K562 (cell line): ENCODE measurements at regions not wholly inside any gene's neighbourhood (a gene's known extent, or its start where the extent isn't known, plus 50 kb on each side); places are given as distances from the start of the nearest gene placed in this dataset.

ENCODE experiments used
- ATAC-seq: fragments of 200-7000 bp; cut with Tn5 transposase; 3 replicates; pipeline ENCODE4 v1.9.1; 2020; ENCODE audit warnings: moderate library complexity
- BruUV-seq: library from RNA; stranded (reverse); fragments of 400-500 nt; replicated peaks from 2 replicates; lab custom pipeline; 2021; lab: Mats Ljungman, UMichigan
- CTCF ChIA-PET: fragments of 300-600 bp; formaldehyde crosslinking; extraction: SDS; loops from one replicate; lab custom pipeline; 2021; ENCODE audit warnings: low intra/inter-chr PET ratio; lab: Yijun Ruan, JAX
- POLR2A ChIA-PET: fragments of 300-600, 350-650 bp; sonication (Branson Sonifier 250); formaldehyde crosslinking; extraction: SDS; loops from one replicate; lab custom pipeline; 2021; ENCODE audit warnings: antibody characterized with exemption, inconsistent platforms; lab: Yijun Ruan, JAX
- DNase-seq, 4 experiments: peaks; one replicate each; pipeline versions ENCODE4 v3.0.0 to v3.0.0-alpha.2; 2011 to 2018; ENCODE audit warnings: low spot score in 3 of 4, mixed read lengths in 3 of 4; ENCODE audit errors: extremely low read depth in 1 of 4
- FAIRE-seq: peaks from 2 replicates; lab custom pipeline; 2011; peaks lifted over from hg19 to GRCh38; lab: Jason Lieb, UNC
- H2AFZ ChIP-seq: 2 replicates; pipeline ENCODE4 v1.6.0; 2011; ENCODE audit warnings: low read depth, low read length, control low read depth, inconsistent platforms
- H3K27ac ChIP-seq: fragments of 200-600 bp; 3 replicates; pipeline ENCODE4 v1.8.0; 2011; ENCODE audit warnings: low read depth, mild to moderate bottlenecking, control low read depth, inconsistent platforms, low read length, moderate library complexity, mixed read lengths; ENCODE audit errors: extremely low read depth
- H3K27me3 ChIP-seq, 2 experiments: fragments of 300-600 bp in 1 of 2; 2 replicates in 1 of 2; 3 replicates in 1 of 2; pipeline versions ENCODE4 v1.6.0 to v1.8.0; 2011; ENCODE audit warnings: inconsistent platforms in 2 of 2, low read length in 2 of 2, mild to moderate bottlenecking in 1 of 2, mixed read lengths in 1 of 2, moderate library complexity in 1 of 2; ENCODE audit not compliant: control insufficient read depth in 2 of 2, insufficient read depth in 2 of 2
- H3K36me3 ChIP-seq: fragments of 300-600 bp; 3 replicates; pipeline ENCODE4 v1.8.0; 2011; ENCODE audit warnings: mild to moderate bottlenecking, low read length, inconsistent platforms; ENCODE audit not compliant: control insufficient read depth, insufficient read depth
- H3K4me1 ChIP-seq, 2 experiments: fragments of 200-600 bp in 1 of 2; replicated peaks in 1 of 2; 2 replicates in 1 of 2; 3 replicates in 1 of 2; pipeline versions ENCODE4 v1.5.1 to v1.8.0; 2011; ENCODE audit warnings: inconsistent platforms in 2 of 2, low read length in 2 of 2, mild to moderate bottlenecking in 1 of 2, mixed read lengths in 1 of 2, moderate library complexity in 1 of 2; ENCODE audit not compliant: control insufficient read depth in 2 of 2, insufficient read depth in 2 of 2
- H3K4me2 ChIP-seq: 2 replicates; pipeline ENCODE4 v1.6.1; 2011; ENCODE audit warnings: low read length, control low read depth, inconsistent platforms, mixed read lengths; ENCODE audit not compliant: insufficient read depth
- H3K4me3 ChIP-seq: fragments of 200-600 bp; sonication (generic), shearing (Covaris generic); 2 replicates; pipeline ENCODE4 v1.5.1; 2016; ENCODE audit warnings: control low read depth, inconsistent platforms
- H3K79me2 ChIP-seq: fragments of 200-600 bp; 3 replicates; pipeline ENCODE4 v1.8.0; 2011; ENCODE audit warnings: low read length, inconsistent platforms; ENCODE audit not compliant: control insufficient read depth, insufficient read depth
- H3K9ac ChIP-seq, 2 experiments: 2 replicates each; pipeline versions ENCODE4 v1.6.0 to v1.6.1; 2011; ENCODE audit warnings: low read depth in 2 of 2, low read length in 2 of 2, control low read depth in 1 of 2, inconsistent platforms in 1 of 2, mild to moderate bottlenecking in 1 of 2, mixed read lengths in 1 of 2; ENCODE audit not compliant: insufficient read depth in 1 of 2
- H3K9me1 ChIP-seq: one replicate; pipeline ENCODE4 v1.6.0; 2011; ENCODE audit warnings: inconsistent platforms, mild to moderate bottlenecking, low read length, moderate library complexity; ENCODE audit not compliant: control insufficient read depth, insufficient read depth
- H3K9me3 ChIP-seq: replicated peaks from 2 replicates; pipeline ENCODE4 v1.5.1; 2011; ENCODE audit warnings: low read depth, low read length, inconsistent platforms; ENCODE audit not compliant: control insufficient read depth, insufficient read depth
- H4K20me1 ChIP-seq: replicated peaks from 2 replicates; pipeline ENCODE4 v1.6.1; 2011; ENCODE audit warnings: low read length, inconsistent platforms, mixed read lengths; ENCODE audit not compliant: control insufficient read depth, insufficient read depth
- GABPB1 ChIP-seq: sonication (generic); formaldehyde crosslinking; IDR thresholded peaks from 2 replicates; pipeline ENCODE4 v1.8.0; 2022; ENCODE audit warnings: mild to moderate bottlenecking, missing genetic modification reagents
- IFI16 ChIP-seq: fragments of 250-450 bp; sonication (Bioruptor Pico); IDR thresholded peaks from 2 replicates; pipeline ENCODE4 v2.1.2; 2022; ENCODE audit warnings: mild to moderate bottlenecking, inconsistent platforms
- KDM4B ChIP-seq, 2 experiments: fragments of 450-650 bp in 1 of 2; sonication (generic) in 1 of 2; IDR thresholded peaks; 2 replicates each; pipeline ENCODE4 v1.6.1; 2016 to 2017; ENCODE audit warnings: borderline replicate concordance in 2 of 2, antibody characterized with exemption in 1 of 2, low read depth in 1 of 2, mild to moderate bottlenecking in 1 of 2
- RNF2 ChIP-seq: sonication (generic); IDR thresholded peaks from 2 replicates; pipeline ENCODE4 v1.6.1; 2016
- SP2 ChIP-seq: IDR thresholded peaks from 2 replicates; pipeline ENCODE4 v1.6.1; 2011; ENCODE audit warnings: mild to moderate bottlenecking, low read depth, low read length, moderate library complexity; ENCODE audit not compliant: poor library complexity, severe bottlenecking; ENCODE audit errors: extremely low read depth
- SRSF1 ChIP-seq: fragments of 200-400 bp; formaldehyde crosslinking; IDR thresholded peaks from 2 replicates; pipeline ENCODE4 v1.6.1; 2017; ENCODE audit warnings: mild to moderate bottlenecking, low read depth, low read length, moderate library complexity
- U2AF1 ChIP-seq: fragments of 200-400 bp; formaldehyde crosslinking; optimal IDR thresholded peaks from 2 replicates; pipeline ENCODE3; 2017; ENCODE audit warnings: mild to moderate bottlenecking, low read depth, low read length, moderate library complexity
- ZNF184 ChIP-seq: sonication (generic); formaldehyde crosslinking; IDR thresholded peaks from 2 replicates; pipeline ENCODE4 v1.5.0; 2020; ENCODE audit warnings: missing genetic modification reagents
- ZNF23 ChIP-seq: fragments of 250-450 bp; sonication (Bioruptor Pico); IDR thresholded peaks from 2 replicates; pipeline ENCODE4 v1.4.0; 2020; ENCODE audit warnings: mild to moderate bottlenecking
- WGBS: fragments of 100-300 bp; shearing (Covaris generic); methylation state at CpG from one replicate; pipeline ENCODE4 v1.1.6; 2016; ENCODE audit warnings: low coverage, mixed read lengths; ENCODE audit not compliant: insufficient coverage; ENCODE audit errors: missing lambda C conversion rate; 5-methylcytosine and 5-hydroxymethylcytosine counted together
- in situ Hi-C: fragments of 300-500 bp; cut with MboI; formaldehyde crosslinking; loops from 4 replicates; pipeline ENCODE4 v1.15.0; 2018; ENCODE audit warnings: inconsistent platforms, mixed read lengths
- intact Hi-C: fragments of 100-400 bp; cut with micrococcal nuclease; formaldehyde crosslinking; loops from 2 replicates; pipeline ENCODE4 v1.14.2; 2022
- TF ChIP-seq, protein P1 (sequence below): sonication (generic); formaldehyde crosslinking; IDR thresholded peaks from 2 replicates; pipeline ENCODE4 v1.8.1; 2023; ENCODE audit warnings: mild to moderate bottlenecking, missing genetic modification reagents

DNA sequence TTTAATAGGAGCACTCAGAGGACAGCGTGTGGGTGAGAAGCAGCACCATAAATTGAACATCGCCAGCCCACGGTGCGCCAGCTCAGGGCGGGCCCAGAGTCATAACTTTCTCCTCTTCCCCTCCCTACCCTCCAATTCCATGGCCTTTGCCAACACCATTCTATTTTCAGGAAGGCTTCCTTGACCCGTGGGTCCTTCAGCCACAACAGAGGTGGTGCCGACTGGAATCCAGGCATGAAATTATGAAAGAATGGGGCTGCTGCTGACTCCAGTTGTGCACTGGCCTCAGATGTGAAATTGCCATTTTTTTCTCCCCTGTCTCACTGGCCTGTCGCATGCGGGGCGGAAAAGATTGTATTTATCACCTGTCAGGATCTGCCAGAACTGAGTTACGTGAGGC, 345.9 kb downstream of the MIAT start:
- no peak for FAIRE-seq
- 2% methylated on average over 9 of the region's 11 CpGs for WGBS
- Histone ChIP-seq H3K79me2 (no peaks in the 10 kb centered on the region), H3K9me1 (no peaks in the 10 kb centered on the region), H3K4me3 (no peak overlapping the region), H3K4me1 (no peaks in the 10 kb centered on the region), H3K27me3 (no peaks in the 10 kb centered on the region), H3K4me2 (no peak overlapping the region), H3K36me3 (no peaks in the 10 kb centered on the region), H2AFZ (no peak overlapping the region), H4K20me1 (no peaks in the 10 kb centered on the region), H3K27ac (no peak overlapping the region), H3K9ac (no peak overlapping the region), H3K9me3 (no peaks in the 10 kb centered on the region)
- TF ChIP-seq SRSF1 = no peak
- no peak for TF ChIP-seq GABPB1
- TF ChIP-seq U2AF1 = no peak
- no peak for TF ChIP-seq ZNF184
- no peak for TF ChIP-seq IFI16 (CRISPR knock-in tag)
- TF ChIP-seq ZNF23 = no peak
- TF ChIP-seq RNF2 = no peak
- TF ChIP-seq, protein P1, sequence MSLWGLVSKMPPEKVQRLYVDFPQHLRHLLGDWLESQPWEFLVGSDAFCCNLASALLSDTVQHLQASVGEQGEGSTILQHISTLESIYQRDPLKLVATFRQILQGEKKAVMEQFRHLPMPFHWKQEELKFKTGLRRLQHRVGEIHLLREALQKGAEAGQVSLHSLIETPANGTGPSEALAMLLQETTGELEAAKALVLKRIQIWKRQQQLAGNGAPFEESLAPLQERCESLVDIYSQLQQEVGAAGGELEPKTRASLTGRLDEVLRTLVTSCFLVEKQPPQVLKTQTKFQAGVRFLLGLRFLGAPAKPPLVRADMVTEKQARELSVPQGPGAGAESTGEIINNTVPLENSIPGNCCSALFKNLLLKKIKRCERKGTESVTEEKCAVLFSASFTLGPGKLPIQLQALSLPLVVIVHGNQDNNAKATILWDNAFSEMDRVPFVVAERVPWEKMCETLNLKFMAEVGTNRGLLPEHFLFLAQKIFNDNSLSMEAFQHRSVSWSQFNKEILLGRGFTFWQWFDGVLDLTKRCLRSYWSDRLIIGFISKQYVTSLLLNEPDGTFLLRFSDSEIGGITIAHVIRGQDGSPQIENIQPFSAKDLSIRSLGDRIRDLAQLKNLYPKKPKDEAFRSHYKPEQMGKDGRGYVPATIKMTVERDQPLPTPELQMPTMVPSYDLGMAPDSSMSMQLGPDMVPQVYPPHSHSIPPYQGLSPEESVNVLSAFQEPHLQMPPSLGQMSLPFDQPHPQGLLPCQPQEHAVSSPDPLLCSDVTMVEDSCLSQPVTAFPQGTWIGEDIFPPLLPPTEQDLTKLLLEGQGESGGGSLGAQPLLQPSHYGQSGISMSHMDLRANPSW = no peak
- no peak for TF ChIP-seq KDM4B (IDR thresholded peaks at IDR 0.05; ENCODE audit: borderline replicate concordance in 2 of 2, low read depth in 1 of 2)
- no peak for TF ChIP-seq SP2
- intact Hi-C loops = no loop called here
- in situ Hi-C loops = no loop called here
- ChIA-PET CTCF (no interaction called here), POLR2A (no interaction called here)
- ATAC-seq = no peak
- DNase-seq = no peak
- BruUV-seq = no TSS peak
